OCI-LY7 (cell line): ENCODE measurements at regions not wholly inside any gene's neighbourhood (a gene's known extent, or its start where the extent isn't known, plus 50 kb on each side); places are given as distances from the start of the nearest gene placed in this dataset.

ENCODE experiments used
- EZH2phosphoT487 ChIP-seq: fragments of 200-600 bp; sonication (generic); IDR thresholded peaks from 2 replicates; pipeline ENCODE4 v1.6.1; 2018; ENCODE audit warnings: low read depth, borderline replicate concordance, mild to moderate bottlenecking, mixed run types, antibody characterized with exemption, low read length, moderate library complexity, mixed read lengths
- TF ChIP-seq, protein P1 (sequence below): fragments of 200-600 bp; sonication (generic); conservative IDR thresholded peaks from 2 replicates; pipeline ENCODE4 v1.5.1; 2014; ENCODE audit warnings: mild to moderate bottlenecking, antibody characterized with exemption, low read length, moderate library complexity, mixed read lengths

DNA sequence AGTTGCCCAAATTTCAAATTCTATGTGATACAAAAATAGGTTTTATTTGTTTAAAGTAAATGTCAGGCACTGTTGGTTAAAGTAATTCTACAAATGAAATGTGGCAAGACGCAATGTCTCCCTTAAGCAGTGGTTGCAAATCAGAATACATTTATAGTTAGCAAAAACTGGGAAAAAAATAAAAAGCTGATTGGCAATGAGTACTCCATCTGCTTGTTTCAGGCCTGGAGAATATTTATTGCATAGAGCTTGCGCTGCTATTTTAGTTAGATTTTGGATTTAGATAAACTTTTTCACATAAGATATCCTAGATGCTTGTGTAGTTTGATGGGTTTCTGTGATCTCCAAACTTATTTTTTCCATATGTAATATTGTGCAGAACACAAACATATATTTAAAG, 224.0 kb upstream of the MPPED2 start:
- TF ChIP-seq, protein P1, sequence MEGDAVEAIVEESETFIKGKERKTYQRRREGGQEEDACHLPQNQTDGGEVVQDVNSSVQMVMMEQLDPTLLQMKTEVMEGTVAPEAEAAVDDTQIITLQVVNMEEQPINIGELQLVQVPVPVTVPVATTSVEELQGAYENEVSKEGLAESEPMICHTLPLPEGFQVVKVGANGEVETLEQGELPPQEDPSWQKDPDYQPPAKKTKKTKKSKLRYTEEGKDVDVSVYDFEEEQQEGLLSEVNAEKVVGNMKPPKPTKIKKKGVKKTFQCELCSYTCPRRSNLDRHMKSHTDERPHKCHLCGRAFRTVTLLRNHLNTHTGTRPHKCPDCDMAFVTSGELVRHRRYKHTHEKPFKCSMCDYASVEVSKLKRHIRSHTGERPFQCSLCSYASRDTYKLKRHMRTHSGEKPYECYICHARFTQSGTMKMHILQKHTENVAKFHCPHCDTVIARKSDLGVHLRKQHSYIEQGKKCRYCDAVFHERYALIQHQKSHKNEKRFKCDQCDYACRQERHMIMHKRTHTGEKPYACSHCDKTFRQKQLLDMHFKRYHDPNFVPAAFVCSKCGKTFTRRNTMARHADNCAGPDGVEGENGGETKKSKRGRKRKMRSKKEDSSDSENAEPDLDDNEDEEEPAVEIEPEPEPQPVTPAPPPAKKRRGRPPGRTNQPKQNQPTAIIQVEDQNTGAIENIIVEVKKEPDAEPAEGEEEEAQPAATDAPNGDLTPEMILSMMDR: no peak
- no peak for TF ChIP-seq EZH2phosphoT487
